ENCODE measurements at regions not wholly inside any gene's neighbourhood (a gene's known extent, or its start where the extent isn't known, plus 50 kb on each side); places are given as distances from the start of the nearest gene placed in this dataset.
"Not testable (repeated sequence)": the region's sequence is repeated elsewhere in the genome, so short reads cannot be mapped to it uniquely, and the experiment has no call there.

GRCh38 chr6:137801352-137802114, 65.5 kb upstream of the TNFAIP3 start:
- DNase-seq (ENCODE audit: low spot score): no peak

DNA sequence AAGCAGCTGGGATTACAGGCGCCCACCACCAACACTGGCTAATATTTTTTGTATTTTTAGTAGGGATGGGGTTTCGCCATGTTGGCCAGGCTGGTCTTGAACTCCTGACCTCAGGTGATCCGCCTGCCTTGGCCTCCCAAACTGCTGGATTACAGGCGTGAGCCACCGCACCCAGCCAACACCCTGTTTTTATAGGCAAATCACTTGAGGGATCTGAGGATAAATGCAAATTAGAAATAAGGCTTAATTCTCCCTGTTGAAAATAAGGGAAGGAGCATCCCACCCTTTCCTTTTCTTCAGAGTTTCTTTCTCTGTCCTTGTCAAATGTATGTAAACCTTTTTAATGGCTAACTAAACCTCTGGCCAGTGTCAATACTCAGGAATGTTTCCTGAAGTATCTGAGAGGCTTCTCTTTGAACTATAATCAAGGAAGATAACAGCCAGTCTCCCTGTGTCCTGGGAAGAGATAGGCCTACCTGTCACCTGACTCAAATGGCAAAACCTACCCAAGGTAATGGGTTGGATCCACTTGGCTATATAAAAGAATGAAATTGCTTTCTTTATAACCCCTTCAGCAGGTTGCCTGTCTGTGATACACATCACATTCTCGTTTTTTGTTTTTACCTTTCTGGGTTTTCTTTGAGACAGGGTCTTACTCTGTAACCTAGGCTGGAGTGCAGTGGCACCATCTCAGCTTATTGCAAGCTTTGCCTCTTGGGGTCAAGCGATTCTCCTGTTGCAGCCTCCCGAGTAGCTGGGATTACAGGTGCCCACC, 64.5 kb upstream of the TNFAIP3 start:
- no peak for DNase-seq (ENCODE audit: low spot score)

- no peak for DNase-seq (ENCODE audit: low spot score)
Observed at GRCh38 chr6:137804637-137805036, 62.4 kb upstream of the TNFAIP3 start.

DNA sequence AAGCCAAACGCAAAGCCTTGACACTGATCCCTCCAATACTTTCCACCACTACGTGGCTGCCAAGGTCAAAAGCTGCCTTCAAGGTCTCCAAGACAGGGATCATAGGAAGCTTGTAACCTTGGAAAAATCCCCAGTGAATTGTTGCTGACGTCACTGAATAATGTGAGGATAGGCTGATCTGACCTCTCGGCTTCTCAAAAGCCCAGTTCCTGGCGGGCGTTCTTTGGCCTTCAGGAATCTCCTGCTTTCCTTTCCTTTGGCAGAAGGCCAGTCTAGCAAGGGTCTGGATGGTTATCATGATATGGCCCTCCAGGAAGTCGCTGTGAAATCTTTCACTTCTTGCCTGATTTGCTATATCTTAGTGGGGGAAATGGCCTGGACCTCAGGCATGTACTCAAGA, 61.4 kb upstream of the TNFAIP3 start:
- DNase-seq (ENCODE audit: low spot score): no peak

- DNase-seq (ENCODE audit: low spot score): no peak
Observed at GRCh38 chr6:137806914-137807682, 60.0 kb upstream of the TNFAIP3 start.

GRCh38 chr6:137808191-137808590, 58.9 kb upstream of the TNFAIP3 start:
- no peak for DNase-seq (ENCODE audit: low spot score)

- no peak for DNase-seq (ENCODE audit: low spot score)
Observed at GRCh38 chr6:137808836-137809315, 58.2 kb upstream of the TNFAIP3 start.

GRCh38 chr6:137809895-137810553, 57.0 kb upstream of the TNFAIP3 start:
- DNase-seq (ENCODE audit: low spot score): not testable (repeated sequence)

GRCh38 chr6:137810554-137811120, 56.4 kb upstream of the TNFAIP3 start:
- DNase-seq (ENCODE audit: low spot score): no peak

DNA sequence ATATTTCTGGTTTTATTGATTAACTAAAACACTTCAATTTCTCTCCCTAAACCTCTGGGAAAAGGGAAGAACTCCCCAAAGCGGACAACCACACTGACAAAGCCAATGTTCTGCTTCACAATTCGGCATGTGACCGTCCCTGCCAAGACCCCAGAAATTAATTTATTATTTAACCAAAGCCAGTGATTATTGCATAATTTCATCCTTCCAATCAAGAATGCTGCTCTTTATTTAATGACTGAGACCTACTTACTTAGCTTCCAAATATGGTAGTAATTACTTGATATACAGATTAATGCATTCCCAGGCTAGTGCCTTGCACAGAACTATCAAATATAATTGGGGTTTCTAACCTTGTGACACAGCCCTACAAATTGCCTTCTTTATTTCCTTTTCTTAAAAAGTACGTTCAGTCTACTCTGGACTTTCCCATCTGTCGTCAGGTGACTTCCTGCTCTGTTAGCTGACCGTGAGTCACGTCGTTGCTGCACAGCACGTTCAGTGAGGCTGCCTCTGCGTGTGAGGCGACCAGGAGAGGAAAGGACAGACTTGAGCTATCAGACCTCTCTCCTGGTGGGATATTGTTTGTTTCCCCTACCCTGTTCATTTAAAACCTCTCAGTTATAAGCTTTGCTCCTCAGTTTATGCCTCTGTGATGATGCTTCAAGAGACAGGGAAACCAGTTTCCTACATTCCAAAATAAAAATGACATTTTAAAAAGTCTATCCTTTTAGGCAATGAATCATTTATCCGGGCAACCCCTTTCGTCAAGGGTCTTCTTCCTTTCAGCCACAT, 55.7 kb upstream of the TNFAIP3 start:
- DNase-seq (ENCODE audit: low spot score): no peak

- no peak for DNase-seq (ENCODE audit: low spot score)
Observed at GRCh38 chr6:137811916-137812553, 55.0 kb upstream of the TNFAIP3 start.

- no peak for DNase-seq (ENCODE audit: low spot score)
Observed at GRCh38 chr6:137813308-137813970, 53.6 kb upstream of the TNFAIP3 start.

GRCh38 chr6:137814030-137814429, 53.0 kb upstream of the TNFAIP3 start:
- DNase-seq (ENCODE audit: low spot score): not testable (repeated sequence)

GRCh38 chr6:137815692-137816091, 51.4 kb upstream of the TNFAIP3 start:
- no peak for DNase-seq (ENCODE audit: low spot score)

GRCh38 chr6:137816133-137816579, 50.9 kb upstream of the TNFAIP3 start:
- DNase-seq (ENCODE audit: low spot score): no peak

DNA sequence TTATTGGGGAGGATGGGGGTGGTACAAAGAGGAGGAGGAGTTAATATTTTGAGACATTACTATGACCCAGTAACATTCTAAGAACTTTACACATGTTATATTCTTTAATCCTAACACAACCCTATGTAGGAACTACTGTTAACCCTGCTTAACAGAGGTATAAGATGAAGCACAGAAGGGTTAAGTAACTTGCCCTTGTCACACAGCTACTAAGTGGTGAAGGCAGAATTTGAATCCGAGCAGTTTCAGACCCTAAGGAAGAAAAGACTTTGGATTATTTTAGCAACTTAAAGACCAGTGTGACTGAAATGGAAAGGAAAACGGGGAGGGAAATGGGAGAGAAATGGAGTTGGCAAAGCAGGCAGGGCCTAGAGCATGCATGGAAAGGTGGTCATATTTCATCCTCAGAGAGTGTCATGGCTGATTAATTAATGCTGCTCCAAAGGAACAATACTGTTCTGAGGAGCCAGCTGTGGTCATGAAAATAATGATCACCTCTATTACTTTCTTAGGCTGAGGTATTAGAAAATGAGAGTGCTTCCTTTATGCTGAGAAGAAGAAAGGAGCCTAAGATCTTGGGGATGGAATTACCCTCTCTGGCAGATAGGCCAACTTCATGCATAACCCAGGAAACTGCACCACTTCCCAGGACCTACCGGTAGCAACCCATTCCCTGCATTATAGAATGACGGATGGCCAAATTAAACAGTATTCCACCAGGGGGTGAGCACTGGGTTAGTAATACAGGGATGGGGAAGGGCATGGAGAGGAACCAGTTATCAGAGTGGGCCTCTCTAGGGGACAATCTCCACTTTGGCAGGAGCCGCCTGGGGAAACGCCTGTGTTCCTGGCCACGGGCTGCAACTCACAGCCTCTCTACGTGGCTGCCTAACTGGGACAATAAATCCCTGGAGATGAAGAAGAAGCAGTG, 50.1 kb upstream of the TNFAIP3 start:
- no peak for DNase-seq (ENCODE audit: low spot score)

All from SK-N-DZ (cell line).